Lung microvascular endothelial cell (primary cell): ENCODE measurements at regions not wholly inside any gene's neighbourhood (a gene's known extent, or its start where the extent isn't known, plus 50 kb on each side); places are given as distances from the start of the nearest gene placed in this dataset.
"Not testable (repeated sequence)": the region's sequence is repeated elsewhere in the genome, so short reads cannot be mapped to it uniquely, and the experiment has no call there.

Experiments used
- DNase-seq, 2 donors: peaks; one replicate each; pipeline versions ENCODE4 v3.0.0 to v3.0.0-alpha.2; 2010; ENCODE audit warnings: low read depth in 2 of 2

- no peak for DNase-seq
Measured at GRCh38 chrX:18010253-18010652, 149.2 kb upstream of the RAI2 start.

- DNase-seq, result no peak
Measured at GRCh38 chrX:18003876-18004275, 142.8 kb upstream of the RAI2 start.

- no peak for DNase-seq
Measured at GRCh38 chrX:18002791-18003190, 141.7 kb upstream of the RAI2 start.

- DNase-seq, result no peak
Measured at GRCh38 chrX:17994429-17994828, 133.3 kb upstream of the RAI2 start.

GRCh38 chrX:17993062-17993461 lies 132.0 kb upstream of the RAI2 start:
- no peak for DNase-seq

- no peak for DNase-seq
Measured at GRCh38 chrX:17990532-17990931, 129.4 kb upstream of the RAI2 start.

- no peak for DNase-seq
Measured at GRCh38 chrX:17987783-17988182, 126.7 kb upstream of the RAI2 start.

- no peak for DNase-seq
Measured at GRCh38 chrX:17986977-17987376, 125.9 kb upstream of the RAI2 start.

GRCh38 chrX:17986440-17986839 lies 125.3 kb upstream of the RAI2 start:
- no peak for DNase-seq

- DNase-seq, result no peak
Measured at GRCh38 chrX:17984415-17984814, 123.3 kb upstream of the RAI2 start.

- no peak for DNase-seq
Measured at GRCh38 chrX:17983389-17983788, 122.3 kb upstream of the RAI2 start.

GRCh38 chrX:17977696-17978095 lies 116.6 kb upstream of the RAI2 start:
- no peak for DNase-seq

- DNase-seq, result no peak
Measured at GRCh38 chrX:17976955-17977354, 115.9 kb upstream of the RAI2 start.

- DNase-seq, result not testable (repeated sequence)
Measured at GRCh38 chrX:17975349-17975748, 114.3 kb upstream of the RAI2 start.

- DNase-seq, result no peak
Measured at GRCh38 chrX:17968367-17968766, 107.3 kb upstream of the RAI2 start.

GRCh38 chrX:17967888-17968287 lies 106.8 kb upstream of the RAI2 start:
- DNase-seq, result no peak

GRCh38 chrX:17964871-17965270 lies 103.8 kb upstream of the RAI2 start:
- DNase-seq, result no peak

- no peak for DNase-seq
Measured at GRCh38 chrX:17960891-17961290, 99.8 kb upstream of the RAI2 start.

- peak; percentile 1 to 19 for DNase-seq
Measured at GRCh38 chrX:17944833-17945497, 83.9 kb upstream of the RAI2 start.

GRCh38 chrX:17941171-17941570 lies 80.1 kb upstream of the RAI2 start:
- not testable (repeated sequence) for DNase-seq

GRCh38 chrX:17939724-17940123 lies 78.6 kb upstream of the RAI2 start:
- no peak for DNase-seq

- DNase-seq, result no peak
Measured at GRCh38 chrX:17933856-17934255, 72.8 kb upstream of the RAI2 start.

- no peak for DNase-seq
Measured at GRCh38 chrX:17932781-17933180, 71.7 kb upstream of the RAI2 start.

GRCh38 chrX:17931855-17932254 lies 70.8 kb upstream of the RAI2 start:
- DNase-seq, result no peak
